ENCODE measurements at regions not wholly inside any gene's neighbourhood (a gene's known extent, or its start where the extent isn't known, plus 50 kb on each side); places are given as distances from the start of the nearest gene placed in this dataset.

- Histone ChIP-seq H3K56ac (ENCODE audit: insufficient read length, low read depth, low read length) (no peak overlapping the region), H2BK12ac (ENCODE audit: insufficient read length, low read depth, low read length) (no peak overlapping the region), H3K4me1 (ENCODE audit: insufficient read depth, low read length) (no peaks in the 10 kb centered on the region), H2BK120ac (ENCODE audit: low read depth, low read length, poor library complexity, severe bottlenecking) (no peak overlapping the region), H3K4ac (ENCODE audit: low read depth, low read length) (no peak overlapping the region), H3K18ac (ENCODE audit: insufficient read length, low read depth, low read length) (no peak overlapping the region), H3K14ac (ENCODE audit: insufficient read depth, low read length) (no peak overlapping the region), H3K27me3 (ENCODE audit: insufficient read depth, low read length) (no peaks in the 10 kb centered on the region), H4K91ac (ENCODE audit: insufficient read length, low read depth, low read length) (no peak overlapping the region), H3K4me2 (ENCODE audit: insufficient read depth, insufficient read length, low read length) (no peak overlapping the region), H2BK15ac (ENCODE audit: low read depth, low read length) (no peak overlapping the region), H3K23ac (ENCODE audit: insufficient read length, low read depth, low read length) (no peak overlapping the region), H3K9me3 (ENCODE audit: control insufficient read depth, low read depth, low read length) (no peaks in the 10 kb centered on the region), H3K79me2 (ENCODE audit: insufficient read depth, low read length) (no peaks in the 10 kb centered on the region), H2AFZ (ENCODE audit: low read length) (no peak overlapping the region), H4K5ac (ENCODE audit: insufficient read length, low read depth, low read length) (no peak overlapping the region), H3K27ac (ENCODE audit: insufficient read length, low read depth, low read length) (no peak overlapping the region), H3K79me1 (ENCODE audit: insufficient read depth, low read depth, low read length, poor library complexity, severe bottlenecking) (no peaks in the 10 kb centered on the region), H4K8ac (replicated peaks; ENCODE audit: insufficient read length, low read depth, low read length) (no peak overlapping the region), H2BK5ac (ENCODE audit: insufficient read length, low read length) (no peak overlapping the region), H3K9ac (ENCODE audit: extremely low read depth, insufficient read length, low read length) (no peak overlapping the region), H3K23me2 (ENCODE audit: insufficient read length, low read depth, low read length, poor library complexity, severe bottlenecking) (no peaks in the 10 kb centered on the region), H2BK20ac (ENCODE audit: low read depth, low read length, poor library complexity, severe bottlenecking) (no peak overlapping the region), H2AK5ac (ENCODE audit: insufficient read length, low read length) (no peak overlapping the region), H3T11ph (ENCODE audit: low read length) (no peak overlapping the region), H4K20me1 (ENCODE audit: control insufficient read depth, insufficient read depth, insufficient read length) (no peaks in the 10 kb centered on the region)
- no peak for DNase-seq
- TF ChIP-seq CTCF (conservative IDR thresholded peaks at IDR 0.05) = peak; percentile 42
- Mint-ChIP-seq H3K4me1 (peaks cover 11 to 22% of the 10 kb centered on the region in 2 experiments; a peak in 3 of 4 replicates), H3K9me3 (no peaks in the 10 kb centered on the region), H3K36me3 (ENCODE audit: insufficient read depth in 1 of 3, low read depth in 3 of 3) (no peaks in the 10 kb centered on the region), H3K27ac (peak overlapping the region in 1 of 3 experiments; percentile 14; a peak in 1 of 7 replicates), H3K27me3 (ENCODE audit: low read depth) (no peaks in the 10 kb centered on the region), H3K4me3 (no peak overlapping the region)
- no CpG with 5 or more reads among the region's 1 CpG for WGBS (ENCODE audit: extremely low coverage, insufficient read length, low lambda C conversion rate)
These were observed 151.4 kb downstream of the PTGER3 start for GRCh38 chr1:70896224-70896623.

All from H9 (cell line).